CD4-positive, alpha-beta T cell (primary cell): ENCODE measurements at regions not wholly inside any gene's neighbourhood (a gene's known extent, or its start where the extent isn't known, plus 50 kb on each side); places are given as distances from the start of the nearest gene placed in this dataset.
A peak's percentile ranks its signal among the peaks of the same experiment; 100 is the strongest.

ENCODE experiments used
- ATAC-seq: fragments of 200-7000 bp; cut with Tn5 transposase; one replicate; pipeline ENCODE4 v1.10.0; 2022; ENCODE audit warnings: mild to moderate bottlenecking; ENCODE audit not compliant: poor library complexity
- CTCF ChIA-PET: fragments of 350-600 bp; sonication (Branson Sonifier 250); formaldehyde crosslinking; loops from one replicate; lab custom pipeline; 2021; ENCODE audit warnings: antibody characterized with exemption, inconsistent platforms; lab: Charles Lee
- POLR2A ChIA-PET: fragments of 350-600 bp; sonication (Branson Sonifier 250); formaldehyde crosslinking; loops from one replicate; lab custom pipeline; 2021; ENCODE audit warnings: antibody characterized with exemption, inconsistent platforms; lab: Charles Lee
- DNase-seq, 14 experiments: peaks; one replicate each; pipeline ENCODE4 v3.0.0-alpha.2; 2013 to 2020; ENCODE audit warnings: mixed read lengths in 2 of 14
- H3K27ac ChIP-seq, 2 donors: one replicate each; pipeline versions ENCODE4 v1.5.1 to v1.7.0; 2013; ENCODE audit warnings: low read length in 2 of 2, low read depth in 1 of 2, mild to moderate bottlenecking in 1 of 2
- H3K27me3 ChIP-seq, 2 experiments: 1 replicate in 1 of 2; 2 replicates in 1 of 2; pipeline versions ENCODE4 v1.6.1 to v1.7.0; 2013; ENCODE audit warnings: low read length in 2 of 2, control low read depth in 1 of 2, mild to moderate bottlenecking in 1 of 2, moderate library complexity in 1 of 2; ENCODE audit not compliant: insufficient read depth in 2 of 2, control insufficient read depth in 1 of 2
- H3K36me3 ChIP-seq: one replicate; pipeline ENCODE4 v1.6.1; 2013; ENCODE audit warnings: low read length, control low read depth; ENCODE audit not compliant: insufficient read depth
- H3K4me1 ChIP-seq: one replicate; pipeline ENCODE4 v1.6.1; 2013; ENCODE audit warnings: low read length, control low read depth; ENCODE audit not compliant: insufficient read depth
- H3K4me3 ChIP-seq: one replicate; pipeline ENCODE4 v1.5.1; 2013; ENCODE audit warnings: mild to moderate bottlenecking, low read length, moderate library complexity
- H3K9me3 ChIP-seq, 2 experiments: 1 replicate in 1 of 2; 2 replicates in 1 of 2; pipeline versions ENCODE4 v1.6.1 to v1.7.0; 2013; ENCODE audit warnings: low read length in 2 of 2, mild to moderate bottlenecking in 2 of 2, control low read depth in 1 of 2, moderate library complexity in 1 of 2; ENCODE audit not compliant: control insufficient read depth in 1 of 2, insufficient read depth in 1 of 2
- H3K27ac Mint-ChIP-seq: one replicate; pipeline ENCODE4 v1.8.0; 2020; ENCODE audit warnings: mixed read lengths
- H3K27me3 Mint-ChIP-seq: one replicate; pipeline ENCODE4 v1.8.0; 2021; ENCODE audit warnings: mixed read lengths
- H3K36me3 Mint-ChIP-seq: one replicate; pipeline ENCODE4 v1.8.0; 2021; ENCODE audit warnings: low read depth, mixed read lengths
- H3K4me1 Mint-ChIP-seq: one replicate; pipeline ENCODE4 v1.8.0; 2021; ENCODE audit warnings: low read depth, mixed read lengths
- H3K4me3 Mint-ChIP-seq: one replicate; pipeline ENCODE4 v1.8.0; 2020; ENCODE audit warnings: mild to moderate bottlenecking, mixed read lengths
- H3K9me3 Mint-ChIP-seq: one replicate; pipeline ENCODE4 v1.8.0; 2020; ENCODE audit warnings: mixed read lengths
- CTCF ChIP-seq: fragments of 200-600 bp; IDR thresholded peaks from one replicate; pipeline ENCODE4 v1.8.0; 2022; ENCODE audit warnings: antibody characterized with exemption, mild to moderate bottlenecking
- intact Hi-C, 2 experiments: fragments of 100-400 bp; cut with DNase I in 1 of 2; cut with micrococcal nuclease in 1 of 2; formaldehyde crosslinking; loops; one replicate each; pipeline versions ENCODE4 v1.15.1 to v1.9.0; 2023 to 2025; cut with DNase I, micrococcal nuclease

GRCh38 chr10:33441561-33441960 is 107.1 kb upstream of the NRP1 start:
- Mint-ChIP-seq H3K4me1 (no peaks in the 10 kb centered on the region), H3K9me3 (no peaks in the 10 kb centered on the region), H3K27me3 (peaks cover 23% of the 10 kb centered on the region), H3K36me3 (no peaks in the 10 kb centered on the region), H3K4me3 (no peak overlapping the region), H3K27ac (no peak overlapping the region)
- H3K9me3 ChIP-seq = no peaks in the 10 kb centered on the region
- DNase-seq (no peak), ATAC-seq (no peak)
- POLR2A ChIA-PET = interaction anchor here (0.6 kb wide), 1 partner anchor 715 kb away, joined by 3 read pairs; no protein-coding TSS in a partner anchor
- no peaks in the 10 kb centered on the region for H3K36me3 ChIP-seq
- no peak for TF ChIP-seq CTCF
- intact Hi-C loops = no loop called here
- H3K27ac ChIP-seq = no peak overlapping the region
- CTCF ChIA-PET = no interaction called here
- H3K4me1 ChIP-seq = no peaks in the 10 kb centered on the region
- peaks cover 0 to 9% of the 10 kb centered on the region in 2 experiments for H3K27me3 ChIP-seq
- no peak overlapping the region for H3K4me3 ChIP-seq

GRCh38 chr10:33434933-33435332 is 100.5 kb upstream of the NRP1 start:
- H3K36me3 ChIP-seq = no peaks in the 10 kb centered on the region
- H3K9me3 Mint-ChIP-seq = no peaks in the 10 kb centered on the region
- ChIA-PET CTCF (no interaction called here), POLR2A (no interaction called here)
- ATAC-seq (no peak), DNase-seq (peak in 1 of 14 experiments; percentile 4)
- H3K36me3 Mint-ChIP-seq = no peaks in the 10 kb centered on the region
- peaks cover 28% of the 10 kb centered on the region for H3K27me3 Mint-ChIP-seq
- H3K9me3 ChIP-seq = no peaks in the 10 kb centered on the region
- no peak overlapping the region for H3K27ac Mint-ChIP-seq
- H3K4me3 ChIP-seq = no peak overlapping the region
- H3K27ac ChIP-seq = no peak overlapping the region
- H3K4me1 ChIP-seq = no peaks in the 10 kb centered on the region
- intact Hi-C loops = no loop called here
- no peak for TF ChIP-seq CTCF
- no peaks in the 10 kb centered on the region for H3K4me1 Mint-ChIP-seq
- H3K4me3 Mint-ChIP-seq = no peak overlapping the region
- H3K27me3 ChIP-seq = peaks cover 0 to 3% of the 10 kb centered on the region in 2 experiments

- Mint-ChIP-seq H3K4me1 (no peaks in the 10 kb centered on the region), H3K4me3 (no peak overlapping the region), H3K9me3 (no peaks in the 10 kb centered on the region), H3K27me3 (peaks cover 33% of the 10 kb centered on the region), H3K36me3 (no peaks in the 10 kb centered on the region), H3K27ac (no peak overlapping the region)
- POLR2A ChIA-PET = no interaction called here
- DNase-seq = no peak
- intact Hi-C loops = no loop called here
- H3K4me1 ChIP-seq = no peaks in the 10 kb centered on the region
- no peaks in the 10 kb centered on the region for H3K9me3 ChIP-seq
- ATAC-seq = no peak
- H3K27me3 ChIP-seq = peaks cover 0 to 3% of the 10 kb centered on the region in 2 experiments
- H3K27ac ChIP-seq = no peak overlapping the region
- TF ChIP-seq CTCF = no peak
- CTCF ChIA-PET = no interaction called here
- no peak overlapping the region for H3K4me3 ChIP-seq
- H3K36me3 ChIP-seq = no peaks in the 10 kb centered on the region
Measured at GRCh38 chr10:33428682-33429081, 94.2 kb upstream of the NRP1 start.
